Prostate gland (tissue), 2 donors: ENCODE measurements at regions not wholly inside any gene's neighbourhood (a gene's known extent, or its start where the extent isn't known, plus 50 kb on each side); places are given as distances from the start of the nearest gene placed in this dataset.

Experiments used
- CTCF ChIP-seq, 4 experiments: fragments of 200-600 bp in 2 of 4; fragments of 450-650 bp in 2 of 4; sonication (generic) in 2 of 4; IDR thresholded peaks; 1 replicate in 3 of 4; 2 replicates in 1 of 4; pipeline ENCODE4 v1.5.1; 2016 to 2019; ENCODE audit warnings: antibody characterized with exemption in 4 of 4, mild to moderate bottlenecking in 2 of 4, moderate library complexity in 2 of 4
- POLR2A ChIP-seq: fragments of 450-650 bp; IDR thresholded peaks from one replicate; pipeline ENCODE4 v1.6.1; 2016; ENCODE audit warnings: antibody characterized with exemption, mild to moderate bottlenecking

GRCh38 chr18:38186491-38186890, 620.9 kb upstream of the CELF4 start:
- TF ChIP-seq CTCF (IDR thresholded peaks at IDR 0.05) (no peak), POLR2A (no peak)
